ENCODE measurements at regions not wholly inside any gene's neighbourhood (a gene's known extent, or its start where the extent isn't known, plus 50 kb on each side); places are given as distances from the start of the nearest gene placed in this dataset.

GRCh38 chr18:47323158-47323557 is 71.7 kb upstream of the SKOR2 start:
- TF ChIP-seq CTCF (conservative IDR thresholded peaks at IDR 0.05; ENCODE audit: low read depth), result no peak
- ChIA-PET CTCF (no interaction called here), POLR2A (ENCODE audit: low non-redundant PET) (no interaction called here)
- peak; percentile 8 for DNase-seq (ENCODE audit: low spot score)
- H3K27ac ChIP-seq, result no peak overlapping the region

GRCh38 chr18:47321815-47322214 is 70.4 kb upstream of the SKOR2 start:
- ChIA-PET CTCF (no interaction called here), POLR2A (ENCODE audit: low non-redundant PET) (no interaction called here)
- H3K27ac ChIP-seq, result no peak overlapping the region
- no peak for DNase-seq (ENCODE audit: low spot score)
- no peak for TF ChIP-seq CTCF (conservative IDR thresholded peaks at IDR 0.05; ENCODE audit: low read depth)

GRCh38 chr18:47317824-47318508 is 66.5 kb upstream of the SKOR2 start:
- CTCF ChIA-PET, result no interaction called here

GRCh38 chr18:47316924-47317323 is 65.5 kb upstream of the SKOR2 start:
- POLR2A ChIA-PET (ENCODE audit: low non-redundant PET), result no interaction called here
- CTCF ChIA-PET, result no interaction called here
- TF ChIP-seq CTCF (conservative IDR thresholded peaks at IDR 0.05; ENCODE audit: low read depth), result no peak
- DNase-seq (ENCODE audit: low spot score), result no peak
- no peak overlapping the region for H3K27ac ChIP-seq

More at GRCh38 chr18:47317824-47318508, 66.5 kb upstream of the SKOR2 start:
- H3K27ac ChIP-seq, result no peak overlapping the region
- POLR2A ChIA-PET (ENCODE audit: low non-redundant PET), result no interaction called here
- DNase-seq (ENCODE audit: low spot score), result no peak
- no peak for TF ChIP-seq CTCF (conservative IDR thresholded peaks at IDR 0.05; ENCODE audit: low read depth)

GRCh38 chr18:47313901-47314300 is 62.4 kb upstream of the SKOR2 start:
- no peak for TF ChIP-seq CTCF (conservative IDR thresholded peaks at IDR 0.05; ENCODE audit: low read depth)
- DNase-seq (ENCODE audit: low spot score), result no peak
- ChIA-PET CTCF (interaction anchor here (0.6 kb wide), 2 partner anchors 10 to 1407 kb away, joined by 3 to 4 read pairs; no protein-coding TSS in a partner anchor), POLR2A (ENCODE audit: low non-redundant PET) (no interaction called here)
- no peak overlapping the region for H3K27ac ChIP-seq

GRCh38 chr18:47311585-47311984 is 60.1 kb upstream of the SKOR2 start:
- POLR2A ChIA-PET (ENCODE audit: low non-redundant PET), result no interaction called here
- no peak overlapping the region for H3K27ac ChIP-seq
- CTCF ChIA-PET, result no interaction called here
- no peak for TF ChIP-seq CTCF (conservative IDR thresholded peaks at IDR 0.05; ENCODE audit: low read depth)
- DNase-seq (ENCODE audit: low spot score), result no peak

All from RWPE1 (cell line).